ENCODE measurements at regions not wholly inside any gene's neighbourhood (a gene's known extent, or its start where the extent isn't known, plus 50 kb on each side); places are given as distances from the start of the nearest gene placed in this dataset.
"Not testable (repeated sequence)": the region's sequence is repeated elsewhere in the genome, so short reads cannot be mapped to it uniquely, and the experiment has no call there.

DNA sequence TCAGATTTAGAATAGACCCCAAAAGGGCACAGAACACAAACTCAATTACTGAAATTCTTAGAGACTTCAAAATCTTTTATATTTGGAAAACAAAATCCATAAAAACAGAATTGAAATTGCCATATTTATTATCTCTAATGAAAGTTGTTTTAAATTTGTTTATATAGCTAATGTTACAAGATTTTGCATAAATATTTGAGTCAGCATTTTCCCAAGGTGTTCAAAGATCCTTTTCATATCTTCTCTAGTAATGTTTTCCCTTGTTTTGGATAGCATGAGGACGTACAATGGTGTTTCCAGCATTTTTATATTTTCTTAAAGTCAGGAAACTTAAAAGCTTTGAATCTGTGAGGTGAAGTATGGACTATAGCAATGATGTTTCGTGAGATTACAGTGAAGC lies 235.2 kb upstream of the EPHA7 start:
- Histone ChIP-seq H3K9ac (ENCODE audit: low read depth in 1 of 2, low read length in 2 of 2) (no peak overlapping the region), H3K9me3 (ENCODE audit: control insufficient read depth in 2 of 2, low read length in 2 of 2) (no peaks in the 10 kb centered on the region), H3K27ac (ENCODE audit: low read depth in 2 of 2, low read length in 2 of 2) (no peak overlapping the region), H3K4me3 (ENCODE audit: low read length in 2 of 2) (no peak overlapping the region), H3K36me3 (ENCODE audit: control insufficient read depth in 2 of 2, insufficient read depth in 2 of 2, low read length in 2 of 2) (no peaks in the 10 kb centered on the region), H3K27me3 (ENCODE audit: control insufficient read depth in 2 of 2, insufficient read depth in 2 of 2, low read length in 2 of 2) (no peaks in the 10 kb centered on the region), H3K4me1 (ENCODE audit: control insufficient read depth in 2 of 2, insufficient read depth in 2 of 2, low read length in 2 of 2) (no peaks in the 10 kb centered on the region)

DNA sequence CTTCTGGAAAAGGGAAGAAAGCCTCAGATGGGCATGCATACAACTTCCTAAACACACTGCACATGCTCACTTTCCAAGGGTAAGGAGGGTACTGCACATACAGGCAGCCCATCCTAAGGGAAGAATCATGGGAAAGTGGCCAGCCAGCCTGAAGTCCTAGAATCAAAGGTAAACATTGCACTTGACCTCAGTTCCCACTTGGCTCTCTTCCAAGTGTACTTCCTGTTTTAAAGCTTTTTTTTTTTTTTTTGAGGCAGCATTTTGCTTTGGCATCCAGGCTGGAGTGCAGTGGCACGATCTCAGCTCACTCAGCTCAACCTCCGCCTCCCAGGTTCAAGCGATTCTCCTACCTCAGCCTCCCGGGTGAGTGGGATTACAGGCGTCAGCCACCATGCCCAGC lies 225.3 kb upstream of the EPHA7 start:
- Histone ChIP-seq H3K4me1 (ENCODE audit: control insufficient read depth in 2 of 2, insufficient read depth in 2 of 2, low read length in 2 of 2) (no peaks in the 10 kb centered on the region), H3K4me3 (ENCODE audit: low read length in 2 of 2) (no peak overlapping the region), H3K27ac (ENCODE audit: low read depth in 2 of 2, low read length in 2 of 2) (no peak overlapping the region), H3K9ac (ENCODE audit: low read depth in 1 of 2, low read length in 2 of 2) (no peak overlapping the region), H3K27me3 (ENCODE audit: control insufficient read depth in 2 of 2, insufficient read depth in 2 of 2, low read length in 2 of 2) (no peaks in the 10 kb centered on the region), H3K9me3 (ENCODE audit: control insufficient read depth in 2 of 2, low read length in 2 of 2) (no peaks in the 10 kb centered on the region), H3K36me3 (ENCODE audit: control insufficient read depth in 2 of 2, insufficient read depth in 2 of 2, low read length in 2 of 2) (no peaks in the 10 kb centered on the region)

DNA sequence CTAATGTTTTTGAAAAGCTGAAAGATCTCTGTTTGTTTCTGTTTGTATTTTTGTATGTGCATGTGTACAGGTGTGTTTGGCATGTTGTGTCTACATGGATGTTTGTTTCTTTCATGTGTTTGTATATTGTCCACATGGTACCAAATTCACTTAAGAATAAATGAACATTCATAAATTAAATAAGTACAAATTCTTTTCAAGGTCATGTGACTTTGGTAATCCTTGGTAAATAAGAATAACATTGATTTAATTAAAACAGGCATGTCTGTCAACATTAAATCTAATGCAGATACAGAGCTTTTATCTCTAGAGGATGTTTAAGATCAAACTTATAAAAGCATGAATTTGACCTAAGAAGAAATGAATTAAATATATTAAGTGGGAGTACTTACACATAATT lies 219.8 kb upstream of the EPHA7 start:
- no peaks in the 10 kb centered on the region for H3K9me3 ChIP-seq (ENCODE audit: control insufficient read depth in 2 of 2, low read length in 2 of 2)
- no peak overlapping the region for H3K27ac ChIP-seq (ENCODE audit: low read depth in 2 of 2, low read length in 2 of 2)
- no peak overlapping the region for H3K9ac ChIP-seq (ENCODE audit: low read depth in 1 of 2, low read length in 2 of 2)
- no peaks in the 10 kb centered on the region for H3K27me3 ChIP-seq (ENCODE audit: control insufficient read depth in 2 of 2, insufficient read depth in 2 of 2, low read length in 2 of 2)
- H3K4me1 ChIP-seq (ENCODE audit: control insufficient read depth in 2 of 2, insufficient read depth in 2 of 2, low read length in 2 of 2) = no peaks in the 10 kb centered on the region
- H3K36me3 ChIP-seq (ENCODE audit: control insufficient read depth in 2 of 2, insufficient read depth in 2 of 2, low read length in 2 of 2) = no peaks in the 10 kb centered on the region
- no peak overlapping the region for H3K4me3 ChIP-seq (ENCODE audit: low read length in 2 of 2)

DNA sequence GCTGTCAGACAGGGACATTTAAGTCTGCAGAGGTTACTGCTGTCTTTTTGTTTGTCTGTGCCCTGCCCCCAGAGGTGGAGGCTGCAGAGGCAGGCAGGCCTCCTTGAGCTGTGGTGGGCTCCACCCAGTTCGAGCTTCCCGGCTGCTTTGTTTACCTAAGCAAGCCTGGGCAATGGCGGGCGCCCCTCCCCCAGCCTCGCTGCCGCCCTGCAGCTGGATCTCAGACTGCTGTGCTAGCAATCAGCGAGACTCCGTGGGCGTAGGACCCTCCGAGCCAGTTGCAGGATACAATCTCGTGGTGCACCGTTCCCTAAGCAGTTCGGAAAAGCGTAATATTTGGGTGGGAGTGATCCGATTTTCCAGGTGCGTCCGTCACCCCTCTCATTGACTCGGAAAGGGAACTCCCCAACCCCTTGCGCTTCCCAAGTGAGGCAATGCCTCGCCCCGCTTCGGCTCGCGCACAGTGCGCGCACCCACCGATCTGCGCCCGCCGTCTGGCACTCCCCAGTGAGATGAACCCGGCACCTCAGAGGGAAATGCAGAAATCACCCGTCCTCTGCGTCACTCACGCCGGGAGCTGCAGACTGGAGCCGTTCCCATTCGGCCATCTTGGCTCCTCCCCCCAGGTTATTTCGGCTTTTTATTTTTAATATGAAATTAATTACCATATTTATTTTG lies 217.8 kb upstream of the EPHA7 start:
- not testable (repeated sequence) for H3K27me3 ChIP-seq (ENCODE audit: control insufficient read depth in 2 of 2, insufficient read depth in 2 of 2, low read length in 2 of 2); H3K9me3 ChIP-seq (ENCODE audit: control insufficient read depth in 2 of 2, low read length in 2 of 2); H3K4me3 ChIP-seq (ENCODE audit: low read length in 2 of 2); H3K36me3 ChIP-seq (ENCODE audit: control insufficient read depth in 2 of 2, insufficient read depth in 2 of 2, low read length in 2 of 2); H3K9ac ChIP-seq (ENCODE audit: low read depth in 1 of 2, low read length in 2 of 2); H3K27ac ChIP-seq (ENCODE audit: low read depth in 2 of 2, low read length in 2 of 2); H3K4me1 ChIP-seq (ENCODE audit: control insufficient read depth in 2 of 2, insufficient read depth in 2 of 2, low read length in 2 of 2)

DNA sequence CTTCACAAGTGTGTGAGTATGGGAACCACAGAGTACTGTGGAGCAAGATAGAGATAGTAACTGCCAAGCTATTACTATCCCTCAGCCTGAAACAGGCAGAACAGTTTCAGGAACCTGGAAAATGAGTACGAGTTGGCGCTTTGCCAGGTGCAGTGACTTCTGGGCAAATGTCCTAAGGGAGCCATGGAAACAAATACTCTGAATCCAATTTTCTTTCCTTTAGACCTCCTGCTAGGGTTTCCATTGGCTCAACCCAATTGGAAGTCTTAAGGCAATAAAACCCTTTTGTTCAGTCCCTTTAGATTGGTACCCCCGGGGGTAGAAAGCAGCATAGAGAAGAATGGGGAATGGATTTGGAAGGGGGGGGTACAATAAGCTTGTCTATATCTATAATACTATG lies 205.0 kb upstream of the EPHA7 start:
- Histone ChIP-seq H3K4me1 (ENCODE audit: control insufficient read depth in 2 of 2, insufficient read depth in 2 of 2, low read length in 2 of 2) (no peaks in the 10 kb centered on the region), H3K27ac (ENCODE audit: low read depth in 2 of 2, low read length in 2 of 2) (no peak overlapping the region), H3K9me3 (ENCODE audit: control insufficient read depth in 2 of 2, low read length in 2 of 2) (no peaks in the 10 kb centered on the region), H3K27me3 (ENCODE audit: control insufficient read depth in 2 of 2, insufficient read depth in 2 of 2, low read length in 2 of 2) (no peaks in the 10 kb centered on the region), H3K4me3 (ENCODE audit: low read length in 2 of 2) (no peak overlapping the region), H3K9ac (ENCODE audit: low read depth in 1 of 2, low read length in 2 of 2) (no peak overlapping the region), H3K36me3 (ENCODE audit: control insufficient read depth in 2 of 2, insufficient read depth in 2 of 2, low read length in 2 of 2) (no peaks in the 10 kb centered on the region)

DNA sequence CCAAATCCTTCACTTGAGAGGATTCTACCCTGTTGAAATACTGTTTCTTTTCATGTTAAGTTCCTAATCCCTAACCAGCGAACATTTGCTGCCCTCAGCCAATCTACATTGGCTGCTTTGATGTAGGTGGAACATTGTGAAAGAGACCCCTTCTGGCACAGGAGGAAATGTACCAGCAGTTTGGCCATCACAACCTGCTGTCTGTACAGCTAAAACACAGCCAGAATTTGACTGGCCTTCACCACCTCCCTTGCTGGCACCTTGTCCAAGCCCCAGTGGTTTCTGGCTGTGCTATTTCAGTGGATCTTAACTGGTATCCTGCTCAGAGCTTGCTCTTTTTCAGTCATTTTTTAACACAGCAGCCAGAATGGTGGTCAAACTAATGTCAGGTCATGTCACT lies 202.1 kb upstream of the EPHA7 start:
- Histone ChIP-seq H3K4me3 (ENCODE audit: low read length in 2 of 2) (no peak overlapping the region), H3K27ac (ENCODE audit: low read depth in 2 of 2, low read length in 2 of 2) (no peak overlapping the region), H3K27me3 (ENCODE audit: control insufficient read depth in 2 of 2, insufficient read depth in 2 of 2, low read length in 2 of 2) (no peaks in the 10 kb centered on the region), H3K9ac (ENCODE audit: low read depth in 1 of 2, low read length in 2 of 2) (no peak overlapping the region), H3K4me1 (ENCODE audit: control insufficient read depth in 2 of 2, insufficient read depth in 2 of 2, low read length in 2 of 2) (no peaks in the 10 kb centered on the region), H3K36me3 (ENCODE audit: control insufficient read depth in 2 of 2, insufficient read depth in 2 of 2, low read length in 2 of 2) (no peaks in the 10 kb centered on the region), H3K9me3 (ENCODE audit: control insufficient read depth in 2 of 2, low read length in 2 of 2) (no peaks in the 10 kb centered on the region)

DNA sequence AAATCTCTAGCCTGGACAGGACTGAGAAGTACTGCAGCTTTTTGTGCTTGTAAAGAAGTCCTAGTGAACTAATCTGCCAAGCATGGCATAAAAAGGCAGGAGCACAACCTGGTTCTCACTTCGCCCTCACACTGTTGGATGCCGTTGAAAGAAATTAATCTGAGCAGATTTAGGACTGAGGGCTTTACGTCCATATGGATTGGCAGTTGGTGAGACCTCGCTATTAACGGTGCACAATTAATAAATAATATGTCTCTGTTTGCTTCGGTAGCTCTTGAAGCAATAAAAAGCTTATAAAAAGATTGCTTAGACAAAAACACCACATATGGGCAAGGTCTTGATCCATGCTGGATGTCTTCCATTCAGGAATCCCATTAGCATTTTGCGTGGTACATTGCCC lies 185.6 kb upstream of the EPHA7 start:
- Histone ChIP-seq H3K4me3 (ENCODE audit: low read length in 2 of 2) (no peak overlapping the region), H3K9ac (ENCODE audit: low read depth in 1 of 2, low read length in 2 of 2) (no peak overlapping the region), H3K9me3 (ENCODE audit: control insufficient read depth in 2 of 2, low read length in 2 of 2) (no peaks in the 10 kb centered on the region), H3K36me3 (ENCODE audit: control insufficient read depth in 2 of 2, insufficient read depth in 2 of 2, low read length in 2 of 2) (no peaks in the 10 kb centered on the region), H3K27ac (ENCODE audit: low read depth in 2 of 2, low read length in 2 of 2) (no peak overlapping the region), H3K27me3 (ENCODE audit: control insufficient read depth in 2 of 2, insufficient read depth in 2 of 2, low read length in 2 of 2) (no peaks in the 10 kb centered on the region), H3K4me1 (ENCODE audit: control insufficient read depth in 2 of 2, insufficient read depth in 2 of 2, low read length in 2 of 2) (no peaks in the 10 kb centered on the region)

DNA sequence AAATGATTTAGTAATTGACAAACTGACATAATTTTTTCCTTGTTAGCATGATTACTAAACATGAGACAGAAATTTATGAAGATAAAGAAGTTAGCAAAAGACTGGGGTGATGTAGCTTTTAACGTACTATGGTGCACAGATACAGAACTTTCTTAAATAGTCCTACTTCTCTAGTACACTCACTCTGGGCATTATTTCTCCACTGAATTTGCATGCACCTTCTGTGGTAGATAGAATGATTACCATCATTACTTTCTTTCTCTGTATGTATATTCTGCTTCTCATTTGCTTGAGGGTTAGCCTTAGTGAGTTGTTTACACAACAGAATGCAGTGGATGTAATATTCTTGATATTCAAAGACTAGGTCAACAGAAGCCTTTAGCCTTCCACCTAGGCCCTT lies 173.1 kb upstream of the EPHA7 start:
- Histone ChIP-seq H3K27me3 (ENCODE audit: control insufficient read depth in 2 of 2, insufficient read depth in 2 of 2, low read length in 2 of 2) (no peaks in the 10 kb centered on the region), H3K9me3 (ENCODE audit: control insufficient read depth in 2 of 2, low read length in 2 of 2) (no peaks in the 10 kb centered on the region), H3K4me1 (ENCODE audit: control insufficient read depth in 2 of 2, insufficient read depth in 2 of 2, low read length in 2 of 2) (no peaks in the 10 kb centered on the region), H3K36me3 (ENCODE audit: control insufficient read depth in 2 of 2, insufficient read depth in 2 of 2, low read length in 2 of 2) (no peaks in the 10 kb centered on the region), H3K4me3 (ENCODE audit: low read length in 2 of 2) (no peak overlapping the region), H3K27ac (ENCODE audit: low read depth in 2 of 2, low read length in 2 of 2) (no peak overlapping the region), H3K9ac (ENCODE audit: low read depth in 1 of 2, low read length in 2 of 2) (no peak overlapping the region)

DNA sequence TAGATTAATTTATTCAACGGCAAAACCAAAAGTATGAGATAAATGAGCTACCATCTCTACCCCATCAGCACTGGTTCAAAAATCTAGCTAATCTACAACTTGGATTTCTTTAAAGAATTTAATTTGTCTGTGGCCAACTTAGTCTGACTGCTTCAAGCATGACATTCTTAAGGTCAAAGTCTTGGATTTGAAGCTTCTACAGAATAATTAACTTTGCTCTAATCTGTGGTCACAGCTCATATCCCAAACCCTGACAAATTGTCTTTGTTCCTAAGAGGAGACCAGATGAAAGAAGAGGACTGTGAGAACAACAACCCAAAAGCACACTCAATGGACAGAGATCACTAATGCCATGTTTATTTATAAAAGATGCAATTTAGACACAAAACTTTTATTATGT lies 166.9 kb upstream of the EPHA7 start:
- Histone ChIP-seq H3K4me1 (ENCODE audit: control insufficient read depth in 2 of 2, insufficient read depth in 2 of 2, low read length in 2 of 2) (no peaks in the 10 kb centered on the region), H3K27ac (ENCODE audit: low read depth in 2 of 2, low read length in 2 of 2) (no peak overlapping the region), H3K9ac (ENCODE audit: low read depth in 1 of 2, low read length in 2 of 2) (no peak overlapping the region), H3K27me3 (ENCODE audit: control insufficient read depth in 2 of 2, insufficient read depth in 2 of 2, low read length in 2 of 2) (no peaks in the 10 kb centered on the region), H3K36me3 (ENCODE audit: control insufficient read depth in 2 of 2, insufficient read depth in 2 of 2, low read length in 2 of 2) (no peaks in the 10 kb centered on the region), H3K4me3 (ENCODE audit: low read length in 2 of 2) (no peak overlapping the region), H3K9me3 (ENCODE audit: control insufficient read depth in 2 of 2, low read length in 2 of 2) (no peaks in the 10 kb centered on the region)

DNA sequence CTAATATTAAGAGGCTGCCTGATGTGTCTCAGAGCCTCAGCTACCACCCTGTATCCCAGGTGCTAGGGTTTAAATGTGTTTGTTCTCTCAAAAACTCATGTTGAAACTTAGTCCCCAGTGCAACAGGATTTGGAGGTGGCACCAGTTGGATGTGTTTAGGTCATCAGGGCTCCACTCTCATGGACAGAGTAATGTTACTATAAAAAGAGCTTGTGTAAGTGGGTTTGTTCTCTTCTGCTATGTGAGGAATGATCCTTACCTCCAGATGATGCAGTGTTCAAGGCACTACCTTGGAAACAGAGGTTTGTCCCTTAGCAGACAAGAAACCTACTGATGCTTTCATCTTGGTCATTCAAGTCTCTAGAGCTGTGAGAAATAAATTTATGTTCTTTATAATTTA lies 164.9 kb upstream of the EPHA7 start:
- Histone ChIP-seq H3K9ac (ENCODE audit: low read depth in 1 of 2, low read length in 2 of 2) (no peak overlapping the region), H3K27ac (ENCODE audit: low read depth in 2 of 2, low read length in 2 of 2) (no peak overlapping the region), H3K4me1 (ENCODE audit: control insufficient read depth in 2 of 2, insufficient read depth in 2 of 2, low read length in 2 of 2) (no peaks in the 10 kb centered on the region), H3K9me3 (ENCODE audit: control insufficient read depth in 2 of 2, low read length in 2 of 2) (no peaks in the 10 kb centered on the region), H3K4me3 (ENCODE audit: low read length in 2 of 2) (no peak overlapping the region), H3K27me3 (ENCODE audit: control insufficient read depth in 2 of 2, insufficient read depth in 2 of 2, low read length in 2 of 2) (no peaks in the 10 kb centered on the region), H3K36me3 (ENCODE audit: control insufficient read depth in 2 of 2, insufficient read depth in 2 of 2, low read length in 2 of 2) (no peaks in the 10 kb centered on the region)

DNA sequence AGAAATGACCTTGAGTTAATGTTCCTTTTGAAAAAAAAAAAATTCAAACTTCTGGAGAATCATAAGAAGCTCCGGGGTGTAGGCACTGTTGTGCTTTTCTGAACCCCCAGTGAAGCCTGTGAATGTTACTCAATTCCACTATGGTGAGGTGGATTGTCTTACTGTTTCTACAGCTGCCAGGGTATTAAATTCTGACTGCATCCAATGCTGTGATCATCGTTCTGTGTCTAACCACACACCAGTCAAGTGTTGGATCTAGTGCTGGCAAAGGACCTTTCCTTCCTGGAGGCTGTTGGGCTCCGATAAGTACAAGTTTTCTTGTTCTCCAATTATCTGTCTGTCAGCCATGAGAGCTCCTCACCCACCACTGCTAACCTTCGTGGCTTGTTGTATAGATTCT lies 162.0 kb upstream of the EPHA7 start:
- H3K36me3 ChIP-seq (ENCODE audit: control insufficient read depth in 2 of 2, insufficient read depth in 2 of 2, low read length in 2 of 2) = no peaks in the 10 kb centered on the region
- H3K27ac ChIP-seq (ENCODE audit: low read depth in 2 of 2, low read length in 2 of 2) = no peak overlapping the region
- H3K27me3 ChIP-seq (ENCODE audit: control insufficient read depth in 2 of 2, insufficient read depth in 2 of 2, low read length in 2 of 2) = no peaks in the 10 kb centered on the region
- H3K9me3 ChIP-seq (ENCODE audit: control insufficient read depth in 2 of 2, low read length in 2 of 2) = no peaks in the 10 kb centered on the region
- H3K4me1 ChIP-seq (ENCODE audit: control insufficient read depth in 2 of 2, insufficient read depth in 2 of 2, low read length in 2 of 2) = no peaks in the 10 kb centered on the region
- H3K9ac ChIP-seq (ENCODE audit: low read depth in 1 of 2, low read length in 2 of 2) = no peak overlapping the region
- no peak overlapping the region for H3K4me3 ChIP-seq (ENCODE audit: low read length in 2 of 2)
